ENCODE measurements at regions not wholly inside any gene's neighbourhood (a gene's known extent, or its start where the extent isn't known, plus 50 kb on each side); places are given as distances from the start of the nearest gene placed in this dataset.
A peak's percentile ranks its signal among the peaks of the same experiment; 100 is the strongest.

DNA sequence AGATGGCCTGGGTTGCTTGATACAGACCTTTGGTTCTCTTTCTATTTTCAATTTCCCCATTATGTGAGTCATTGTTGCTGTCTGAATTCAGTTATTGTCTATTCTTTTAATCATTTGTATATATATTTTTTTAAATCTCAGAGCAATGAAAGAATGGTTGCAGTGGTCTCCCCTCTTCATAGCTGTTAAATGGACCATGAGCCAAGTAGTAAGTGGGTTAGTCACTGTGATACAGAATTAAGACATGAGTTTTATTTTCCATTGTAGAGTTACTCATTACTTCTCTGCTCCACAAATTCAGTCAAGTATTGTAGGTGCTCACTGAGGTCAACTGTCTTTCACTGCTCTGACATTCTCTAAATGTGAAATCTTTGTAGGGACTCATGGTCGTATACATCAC is 174.6 kb upstream of the GRAMD2B start:
- CTCF ChIA-PET: no interaction called here
- Histone ChIP-seq H3K9me3 (ENCODE audit: low read length) (no peaks in the 10 kb centered on the region), H4K20me1 (ENCODE audit: low read length) (no peaks in the 10 kb centered on the region), H3K79me2 (ENCODE audit: low read length) (no peaks in the 10 kb centered on the region), H3K27me3 (ENCODE audit: low read length) (no peaks in the 10 kb centered on the region), H3F3A (ENCODE audit: low read length, unreplicated experiment) (no peaks in the 10 kb centered on the region), H3K4me3 (ENCODE audit: low read length) (no peak overlapping the region), H3K27ac (ENCODE audit: low read length) (no peak overlapping the region), H3K9me2 (replicated peaks; ENCODE audit: low read length) (no peaks in the 10 kb centered on the region), H3K4me1 (ENCODE audit: insufficient read depth, low read length) (no peaks in the 10 kb centered on the region), H3K36me3 (ENCODE audit: low read depth, low read length) (no peaks in the 10 kb centered on the region), H3K9ac (ENCODE audit: low read length) (no peak overlapping the region), H2AFZ (ENCODE audit: low read length) (no peak overlapping the region), H3K4me2 (ENCODE audit: low read length) (no peak overlapping the region)
- POLR2A ChIA-PET (ENCODE audit: unreplicated experiment): no interaction called here
- TF ChIP-seq, protein P1, sequence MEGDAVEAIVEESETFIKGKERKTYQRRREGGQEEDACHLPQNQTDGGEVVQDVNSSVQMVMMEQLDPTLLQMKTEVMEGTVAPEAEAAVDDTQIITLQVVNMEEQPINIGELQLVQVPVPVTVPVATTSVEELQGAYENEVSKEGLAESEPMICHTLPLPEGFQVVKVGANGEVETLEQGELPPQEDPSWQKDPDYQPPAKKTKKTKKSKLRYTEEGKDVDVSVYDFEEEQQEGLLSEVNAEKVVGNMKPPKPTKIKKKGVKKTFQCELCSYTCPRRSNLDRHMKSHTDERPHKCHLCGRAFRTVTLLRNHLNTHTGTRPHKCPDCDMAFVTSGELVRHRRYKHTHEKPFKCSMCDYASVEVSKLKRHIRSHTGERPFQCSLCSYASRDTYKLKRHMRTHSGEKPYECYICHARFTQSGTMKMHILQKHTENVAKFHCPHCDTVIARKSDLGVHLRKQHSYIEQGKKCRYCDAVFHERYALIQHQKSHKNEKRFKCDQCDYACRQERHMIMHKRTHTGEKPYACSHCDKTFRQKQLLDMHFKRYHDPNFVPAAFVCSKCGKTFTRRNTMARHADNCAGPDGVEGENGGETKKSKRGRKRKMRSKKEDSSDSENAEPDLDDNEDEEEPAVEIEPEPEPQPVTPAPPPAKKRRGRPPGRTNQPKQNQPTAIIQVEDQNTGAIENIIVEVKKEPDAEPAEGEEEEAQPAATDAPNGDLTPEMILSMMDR (conservative IDR thresholded peaks at IDR 0.05; ENCODE audit: low read depth, low read length): no peak
- TF ChIP-seq EZH2phosphoT487 (IDR thresholded peaks at IDR 0.05; ENCODE audit: borderline replicate concordance, low read length): no peak
- no peak for TF ChIP-seq EZH2 (IDR thresholded peaks at IDR 0.05; ENCODE audit: low read length, unreplicated experiment)
- no peak for DNase-seq
- BruUV-seq (replicated peaks): no TSS peak
- intact Hi-C loops (cut with micrococcal nuclease): no loop called here
- ATAC-seq: no peak

DNA sequence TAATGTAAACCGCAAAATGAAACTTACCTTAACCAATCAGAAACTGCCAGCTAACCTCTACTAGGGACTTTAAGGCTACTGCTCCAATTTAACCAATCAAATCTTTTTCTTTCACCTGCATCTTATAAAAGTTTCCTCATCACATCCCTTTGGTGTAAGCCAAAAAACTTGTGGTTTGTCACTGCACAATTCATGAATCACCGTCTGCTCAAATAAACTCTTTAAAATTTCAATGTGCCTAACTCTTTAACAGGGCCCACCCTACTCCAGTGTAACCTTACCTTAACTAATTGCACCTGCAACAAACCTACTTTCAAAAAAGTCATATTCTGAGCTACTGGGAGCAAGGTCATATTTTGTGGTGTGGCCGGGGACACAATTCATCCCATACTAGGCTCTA is 172.2 kb upstream of the GRAMD2B start:
- Histone ChIP-seq H2AFZ (ENCODE audit: low read length) (no peak overlapping the region), H3K4me3 (ENCODE audit: low read length) (no peak overlapping the region), H3K9ac (ENCODE audit: low read length) (no peak overlapping the region), H4K20me1 (ENCODE audit: low read length) (no peaks in the 10 kb centered on the region), H3K9me2 (replicated peaks; ENCODE audit: low read length) (no peaks in the 10 kb centered on the region), H3K4me1 (ENCODE audit: insufficient read depth, low read length) (no peaks in the 10 kb centered on the region), H3K79me2 (ENCODE audit: low read length) (no peaks in the 10 kb centered on the region), H3K27me3 (ENCODE audit: low read length) (no peaks in the 10 kb centered on the region), H3F3A (ENCODE audit: low read length, unreplicated experiment) (no peaks in the 10 kb centered on the region), H3K4me2 (ENCODE audit: low read length) (no peak overlapping the region), H3K27ac (ENCODE audit: low read length) (no peak overlapping the region), H3K36me3 (ENCODE audit: low read depth, low read length) (no peaks in the 10 kb centered on the region), H3K9me3 (ENCODE audit: low read length) (no peaks in the 10 kb centered on the region)
- POLR2A ChIA-PET (ENCODE audit: unreplicated experiment): no interaction called here
- CTCF ChIA-PET: no interaction called here
- BruUV-seq (replicated peaks): no TSS peak
- DNase-seq (peak; percentile 49), ATAC-seq (peak; percentile 63)
- TF ChIP-seq EZH2phosphoT487 (IDR thresholded peaks at IDR 0.05; ENCODE audit: borderline replicate concordance, low read length) (no peak), EZH2 (IDR thresholded peaks at IDR 0.05; ENCODE audit: low read length, unreplicated experiment) (no peak)
- TF ChIP-seq, protein P1 (conservative IDR thresholded peaks at IDR 0.05; ENCODE audit: low read depth, low read length): no peak
- intact Hi-C loops (cut with micrococcal nuclease): no loop called here

DNA sequence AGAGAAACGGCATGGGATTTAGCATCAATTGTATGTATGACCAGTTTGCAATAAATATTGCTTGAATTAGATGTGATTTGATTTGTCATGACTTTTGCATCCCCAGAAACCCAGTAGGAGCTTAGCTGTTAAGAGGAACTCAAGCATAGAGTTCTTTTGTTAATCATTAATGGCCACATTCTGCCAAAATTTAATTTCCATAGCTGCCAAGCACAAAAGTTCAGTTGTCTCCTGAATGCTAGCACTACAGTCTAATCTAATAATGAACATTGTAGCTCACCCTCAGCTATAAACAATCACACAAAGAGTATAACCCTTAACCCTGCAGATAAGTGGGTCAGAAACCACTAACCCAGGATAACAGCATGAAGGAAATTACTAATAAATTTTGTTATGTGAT is 169.8 kb upstream of the GRAMD2B start:
- TF ChIP-seq EZH2phosphoT487 (IDR thresholded peaks at IDR 0.05; ENCODE audit: borderline replicate concordance, low read length) (no peak), EZH2 (IDR thresholded peaks at IDR 0.05; ENCODE audit: low read length, unreplicated experiment) (no peak)
- TF ChIP-seq, protein P1 (conservative IDR thresholded peaks at IDR 0.05; ENCODE audit: low read depth, low read length): no peak
- no peak overlapping the region for H2AFZ ChIP-seq (ENCODE audit: low read length)
- H3K27ac ChIP-seq (ENCODE audit: low read length): no peak overlapping the region
- intact Hi-C loops (cut with micrococcal nuclease): no loop called here
- no peaks in the 10 kb centered on the region for H3F3A ChIP-seq (ENCODE audit: low read length, unreplicated experiment)
- no peaks in the 10 kb centered on the region for H3K9me3 ChIP-seq (ENCODE audit: low read length)
- no peaks in the 10 kb centered on the region for H3K9me2 ChIP-seq (replicated peaks; ENCODE audit: low read length)
- ChIA-PET CTCF (no interaction called here), POLR2A (ENCODE audit: unreplicated experiment) (no interaction called here)
- no peaks in the 10 kb centered on the region for H4K20me1 ChIP-seq (ENCODE audit: low read length)
- H3K4me1 ChIP-seq (ENCODE audit: insufficient read depth, low read length): no peaks in the 10 kb centered on the region
- no peaks in the 10 kb centered on the region for H3K36me3 ChIP-seq (ENCODE audit: low read depth, low read length)
- no peak overlapping the region for H3K9ac ChIP-seq (ENCODE audit: low read length)
- no peaks in the 10 kb centered on the region for H3K79me2 ChIP-seq (ENCODE audit: low read length)
- no TSS peak for BruUV-seq (replicated peaks)
- no peak overlapping the region for H3K4me3 ChIP-seq (ENCODE audit: low read length)
- DNase-seq (no peak), ATAC-seq (no peak)
- no peaks in the 10 kb centered on the region for H3K27me3 ChIP-seq (ENCODE audit: low read length)
- H3K4me2 ChIP-seq (ENCODE audit: low read length): no peak overlapping the region
